HCT116 (cell line): ENCODE measurements at regions not wholly inside any gene's neighbourhood (a gene's known extent, or its start where the extent isn't known, plus 50 kb on each side); places are given as distances from the start of the nearest gene placed in this dataset.

Experiments used
- CTCF ChIP-seq, 3 experiments: fragments of 200-600 bp in 1 of 3; sonication (generic) in 1 of 3; IDR thresholded peaks in 2 of 3; conservative IDR thresholded peaks in 1 of 3; 2 replicates each; pipeline ENCODE4 v1.5.1; 2012 to 2017; ENCODE audit warnings: low read depth in 2 of 3, low read length in 2 of 3, antibody characterized with exemption in 1 of 3, borderline replicate concordance in 1 of 3, control low read depth in 1 of 3, mild to moderate bottlenecking in 1 of 3, mixed read lengths in 1 of 3, mixed run types in 1 of 3, moderate library complexity in 1 of 3; ENCODE audit not compliant: insufficient read depth in 1 of 3
- EZH2phosphoT487 ChIP-seq: fragments of 200-600 bp; IDR thresholded peaks from 2 replicates; pipeline ENCODE4 v1.6.1; 2018; ENCODE audit warnings: antibody characterized with exemption, borderline replicate concordance
- POLR2A ChIP-seq: IDR thresholded peaks from 2 replicates; pipeline ENCODE4 v1.7.0; 2011; ENCODE audit warnings: borderline replicate concordance; ENCODE audit not compliant: insufficient read depth, insufficient read length; ENCODE audit errors: extremely low read depth
- REST ChIP-seq: IDR thresholded peaks from 2 replicates; pipeline ENCODE4 v1.6.1; 2012; ENCODE audit warnings: low read depth
- SRF ChIP-seq: IDR thresholded peaks from 2 replicates; pipeline ENCODE4 v1.6.1; 2012; ENCODE audit warnings: low read depth
- YY1 ChIP-seq: IDR thresholded peaks from 2 replicates; pipeline ENCODE4 v1.6.1; 2011; ENCODE audit warnings: low read length, low read depth, moderate library complexity, mild to moderate bottlenecking; ENCODE audit not compliant: insufficient replicate concordance; ENCODE audit errors: extremely low read depth
- ZNF274 ChIP-seq: fragments of 200-500 bp; sonication (Bioruptor generic); IDR thresholded peaks from 2 replicates; pipeline ENCODE4 v1.6.1; 2014; ENCODE audit warnings: mild to moderate bottlenecking, low read depth, low read length, inconsistent platforms

- no peak for TF ChIP-seq POLR2A
- no peak for TF ChIP-seq CTCF (IDR thresholded peaks at IDR 0.05 in 2 of 3, conservative IDR thresholded peaks at IDR 0.05 in 1 of 3; ENCODE audit: borderline replicate concordance in 1 of 3, insufficient read depth in 1 of 3, low read depth in 2 of 3, low read length in 2 of 3)
- TF ChIP-seq EZH2phosphoT487: no peak
- no peak for TF ChIP-seq YY1
- TF ChIP-seq ZNF274: no peak
- TF ChIP-seq REST: no peak
- TF ChIP-seq SRF: no peak
Observed at GRCh38 chr1:187197685-187198084, 368.9 kb downstream of the PLA2G4A start.
